H1 (cell line): ENCODE measurements at regions not wholly inside any gene's neighbourhood (a gene's known extent, or its start where the extent isn't known, plus 50 kb on each side); places are given as distances from the start of the nearest gene placed in this dataset.

ENCODE experiments used
- BRCA1 ChIP-seq: IDR thresholded peaks from 2 replicates; pipeline ENCODE4 v1.6.1; 2012; ENCODE audit warnings: low read depth, low read length, improper control_type of control experiment
- CEBPB ChIP-seq: IDR thresholded peaks from 2 replicates; pipeline ENCODE4 v1.6.1; 2012; ENCODE audit warnings: low read depth, low read length
- KDM5A ChIP-seq: fragments of 200-600 bp; IDR thresholded peaks from 2 replicates; pipeline ENCODE4 v1.7.1; 2012; ENCODE audit warnings: mild to moderate bottlenecking, low read length, inconsistent platforms, mixed read lengths
- PHF8 ChIP-seq: fragments of 200-600 bp; sonication (generic); conservative IDR thresholded peaks from 2 replicates; pipeline ENCODE4 v1.7.1; 2012; ENCODE audit warnings: low read depth, mild to moderate bottlenecking, inconsistent platforms, low read length, moderate library complexity
- SP2 ChIP-seq: IDR thresholded peaks from 2 replicates; pipeline ENCODE4 v1.6.1; 2012; ENCODE audit warnings: mild to moderate bottlenecking, low read length, inconsistent platforms
- SP4 ChIP-seq: IDR thresholded peaks from 2 replicates; pipeline ENCODE4 v1.6.1; 2012; ENCODE audit warnings: low read length, inconsistent platforms
- TCF12 ChIP-seq: IDR thresholded peaks from 2 replicates; pipeline ENCODE4 v1.6.1; 2011; ENCODE audit warnings: low read depth, mild to moderate bottlenecking, low read length
- TF ChIP-seq, protein P1 (sequence below): IDR thresholded peaks from 2 replicates; pipeline ENCODE4 v1.6.1; 2012; ENCODE audit warnings: low read length, inconsistent platforms

DNA sequence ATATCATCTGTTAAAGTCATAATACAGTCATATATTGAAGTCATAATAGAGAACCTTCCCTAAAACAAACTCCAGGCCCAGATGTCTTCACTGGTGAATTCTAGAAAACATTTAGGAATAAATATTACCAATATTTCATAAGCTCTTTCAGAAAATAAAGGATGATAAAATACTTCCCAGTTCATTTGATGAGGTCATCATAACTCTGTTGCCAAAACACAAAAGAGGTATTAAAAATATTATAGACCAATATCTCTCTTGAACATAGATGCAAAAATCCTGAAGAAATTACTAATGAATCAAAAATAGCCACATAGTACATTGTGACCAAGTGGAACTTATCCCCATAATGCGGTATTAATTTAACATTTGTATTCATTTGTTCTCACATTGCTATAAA lies 132.4 kb upstream of the ZP4 start (continued):
- TF ChIP-seq, protein P1, sequence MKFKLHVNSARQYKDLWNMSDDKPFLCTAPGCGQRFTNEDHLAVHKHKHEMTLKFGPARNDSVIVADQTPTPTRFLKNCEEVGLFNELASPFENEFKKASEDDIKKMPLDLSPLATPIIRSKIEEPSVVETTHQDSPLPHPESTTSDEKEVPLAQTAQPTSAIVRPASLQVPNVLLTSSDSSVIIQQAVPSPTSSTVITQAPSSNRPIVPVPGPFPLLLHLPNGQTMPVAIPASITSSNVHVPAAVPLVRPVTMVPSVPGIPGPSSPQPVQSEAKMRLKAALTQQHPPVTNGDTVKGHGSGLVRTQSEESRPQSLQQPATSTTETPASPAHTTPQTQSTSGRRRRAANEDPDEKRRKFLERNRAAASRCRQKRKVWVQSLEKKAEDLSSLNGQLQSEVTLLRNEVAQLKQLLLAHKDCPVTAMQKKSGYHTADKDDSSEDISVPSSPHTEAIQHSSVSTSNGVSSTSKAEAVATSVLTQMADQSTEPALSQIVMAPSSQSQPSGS = no peak
- no peak for TF ChIP-seq CEBPB
- no peak for TF ChIP-seq SP2
- TF ChIP-seq KDM5A = no peak
- no peak for TF ChIP-seq PHF8
- no peak for TF ChIP-seq BRCA1
- TF ChIP-seq SP4 = no peak
- TF ChIP-seq TCF12 = no peak
